ENCODE measurements at regions not wholly inside any gene's neighbourhood (a gene's known extent, or its start where the extent isn't known, plus 50 kb on each side); places are given as distances from the start of the nearest gene placed in this dataset.

DNA sequence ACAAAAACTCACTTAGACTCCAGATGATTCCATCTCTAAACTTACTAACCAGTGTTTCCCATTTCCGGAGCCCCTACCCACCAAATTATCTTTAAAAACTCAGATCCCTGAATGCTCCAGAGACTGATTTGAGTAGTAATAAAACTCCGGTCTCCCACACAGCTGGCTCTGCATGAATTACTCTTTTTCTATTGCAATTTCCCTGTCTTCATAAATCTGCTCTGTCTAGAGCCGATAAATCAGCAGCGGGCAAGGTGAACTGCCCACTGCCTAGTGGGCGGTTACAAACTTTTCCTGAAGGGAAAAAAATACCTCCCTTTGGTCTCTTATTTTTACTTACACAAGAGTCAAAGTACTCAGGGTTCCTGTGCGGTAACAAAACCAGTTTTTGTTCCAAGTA is 624.4 kb upstream of the RORB start:
- no peak overlapping the region for H3K27ac Mint-ChIP-seq
- Histone ChIP-seq H3F3A (replicated peaks; ENCODE audit: low read depth) (no peaks in the 10 kb centered on the region), H3K36me3 (ENCODE audit: insufficient read depth) (no peaks in the 10 kb centered on the region), H2AFZ (no peak overlapping the region), H3K79me2 (replicated peaks; ENCODE audit: insufficient read depth) (no peaks in the 10 kb centered on the region), H3K27me3 (ENCODE audit: insufficient read depth) (no peaks in the 10 kb centered on the region), H3K27ac (ENCODE audit: low read depth) (no peak overlapping the region), H3K9me2 (ENCODE audit: insufficient read depth) (no peaks in the 10 kb centered on the region), H3K4me1 (ENCODE audit: insufficient read depth) (peaks cover 6% of the 10 kb centered on the region; the same call in 1 of the 2 replicates), H4K20me1 (replicated peaks; ENCODE audit: insufficient read depth) (no peaks in the 10 kb centered on the region), H3K4me2 (no peak overlapping the region), H3K4me3 (no peak overlapping the region)
- TF ChIP-seq ZNF331 (CRISPR knock-in tag; IDR thresholded peaks at IDR 0.05; ENCODE audit: low read depth): no peak
- TF ChIP-seq, protein P1, sequence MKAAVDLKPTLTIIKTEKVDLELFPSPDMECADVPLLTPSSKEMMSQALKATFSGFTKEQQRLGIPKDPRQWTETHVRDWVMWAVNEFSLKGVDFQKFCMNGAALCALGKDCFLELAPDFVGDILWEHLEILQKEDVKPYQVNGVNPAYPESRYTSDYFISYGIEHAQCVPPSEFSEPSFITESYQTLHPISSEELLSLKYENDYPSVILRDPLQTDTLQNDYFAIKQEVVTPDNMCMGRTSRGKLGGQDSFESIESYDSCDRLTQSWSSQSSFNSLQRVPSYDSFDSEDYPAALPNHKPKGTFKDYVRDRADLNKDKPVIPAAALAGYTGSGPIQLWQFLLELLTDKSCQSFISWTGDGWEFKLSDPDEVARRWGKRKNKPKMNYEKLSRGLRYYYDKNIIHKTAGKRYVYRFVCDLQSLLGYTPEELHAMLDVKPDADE (IDR thresholded peaks at IDR 0.05): no peak
- TF ChIP-seq, protein P2, sequence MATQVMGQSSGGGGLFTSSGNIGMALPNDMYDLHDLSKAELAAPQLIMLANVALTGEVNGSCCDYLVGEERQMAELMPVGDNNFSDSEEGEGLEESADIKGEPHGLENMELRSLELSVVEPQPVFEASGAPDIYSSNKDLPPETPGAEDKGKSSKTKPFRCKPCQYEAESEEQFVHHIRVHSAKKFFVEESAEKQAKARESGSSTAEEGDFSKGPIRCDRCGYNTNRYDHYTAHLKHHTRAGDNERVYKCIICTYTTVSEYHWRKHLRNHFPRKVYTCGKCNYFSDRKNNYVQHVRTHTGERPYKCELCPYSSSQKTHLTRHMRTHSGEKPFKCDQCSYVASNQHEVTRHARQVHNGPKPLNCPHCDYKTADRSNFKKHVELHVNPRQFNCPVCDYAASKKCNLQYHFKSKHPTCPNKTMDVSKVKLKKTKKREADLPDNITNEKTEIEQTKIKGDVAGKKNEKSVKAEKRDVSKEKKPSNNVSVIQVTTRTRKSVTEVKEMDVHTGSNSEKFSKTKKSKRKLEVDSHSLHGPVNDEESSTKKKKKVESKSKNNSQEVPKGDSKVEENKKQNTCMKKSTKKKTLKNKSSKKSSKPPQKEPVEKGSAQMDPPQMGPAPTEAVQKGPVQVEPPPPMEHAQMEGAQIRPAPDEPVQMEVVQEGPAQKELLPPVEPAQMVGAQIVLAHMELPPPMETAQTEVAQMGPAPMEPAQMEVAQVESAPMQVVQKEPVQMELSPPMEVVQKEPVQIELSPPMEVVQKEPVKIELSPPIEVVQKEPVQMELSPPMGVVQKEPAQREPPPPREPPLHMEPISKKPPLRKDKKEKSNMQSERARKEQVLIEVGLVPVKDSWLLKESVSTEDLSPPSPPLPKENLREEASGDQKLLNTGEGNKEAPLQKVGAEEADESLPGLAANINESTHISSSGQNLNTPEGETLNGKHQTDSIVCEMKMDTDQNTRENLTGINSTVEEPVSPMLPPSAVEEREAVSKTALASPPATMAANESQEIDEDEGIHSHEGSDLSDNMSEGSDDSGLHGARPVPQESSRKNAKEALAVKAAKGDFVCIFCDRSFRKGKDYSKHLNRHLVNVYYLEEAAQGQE (IDR thresholded peaks at IDR 0.05; ENCODE audit: unreplicated experiment): no peak
- TF ChIP-seq CREB1 (CRISPR knock-in tag; IDR thresholded peaks at IDR 0.05; ENCODE audit: low read depth): no peak
- no peak for TF ChIP-seq ZNF114 (CRISPR knock-in tag; IDR thresholded peaks at IDR 0.05)
- no peak for TF ChIP-seq POLR2AphosphoS5 (IDR thresholded peaks at IDR 0.05; ENCODE audit: low read depth)
- no peak for TF ChIP-seq JUNB (IDR thresholded peaks at IDR 0.05; ENCODE audit: unreplicated experiment)
- TF ChIP-seq, protein P3, sequence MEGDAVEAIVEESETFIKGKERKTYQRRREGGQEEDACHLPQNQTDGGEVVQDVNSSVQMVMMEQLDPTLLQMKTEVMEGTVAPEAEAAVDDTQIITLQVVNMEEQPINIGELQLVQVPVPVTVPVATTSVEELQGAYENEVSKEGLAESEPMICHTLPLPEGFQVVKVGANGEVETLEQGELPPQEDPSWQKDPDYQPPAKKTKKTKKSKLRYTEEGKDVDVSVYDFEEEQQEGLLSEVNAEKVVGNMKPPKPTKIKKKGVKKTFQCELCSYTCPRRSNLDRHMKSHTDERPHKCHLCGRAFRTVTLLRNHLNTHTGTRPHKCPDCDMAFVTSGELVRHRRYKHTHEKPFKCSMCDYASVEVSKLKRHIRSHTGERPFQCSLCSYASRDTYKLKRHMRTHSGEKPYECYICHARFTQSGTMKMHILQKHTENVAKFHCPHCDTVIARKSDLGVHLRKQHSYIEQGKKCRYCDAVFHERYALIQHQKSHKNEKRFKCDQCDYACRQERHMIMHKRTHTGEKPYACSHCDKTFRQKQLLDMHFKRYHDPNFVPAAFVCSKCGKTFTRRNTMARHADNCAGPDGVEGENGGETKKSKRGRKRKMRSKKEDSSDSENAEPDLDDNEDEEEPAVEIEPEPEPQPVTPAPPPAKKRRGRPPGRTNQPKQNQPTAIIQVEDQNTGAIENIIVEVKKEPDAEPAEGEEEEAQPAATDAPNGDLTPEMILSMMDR (conservative IDR thresholded peaks at IDR 0.05; ENCODE audit: low read depth in 2 of 2): no peak
- TF ChIP-seq EZH2 (IDR thresholded peaks at IDR 0.05; ENCODE audit: low read depth, unreplicated experiment): no peak
- no peak for TF ChIP-seq EZH2phosphoT487 (IDR thresholded peaks at IDR 0.05; ENCODE audit: unreplicated experiment)
- ATAC-seq (no peak), DNase-seq (ENCODE audit: low spot score) (no peak)
- no peaks in the 10 kb centered on the region for H3K9me3 Mint-ChIP-seq
- no peaks in the 10 kb centered on the region for H3K27me3 Mint-ChIP-seq (ENCODE audit: insufficient read depth, low read depth, poor library complexity)
- H3K4me3 Mint-ChIP-seq: no peak overlapping the region
- no peaks in the 10 kb centered on the region for H3K36me3 Mint-ChIP-seq (ENCODE audit: low read depth)
- H3K4me1 Mint-ChIP-seq: peaks cover 11% of the 10 kb centered on the region
